C4-2B (cell line): ENCODE measurements at regions not wholly inside any gene's neighbourhood (a gene's known extent, or its start where the extent isn't known, plus 50 kb on each side); places are given as distances from the start of the nearest gene placed in this dataset.

ENCODE experiments used
- H3K27ac ChIP-seq: fragments of 450-650 bp; 2 replicates; pipeline ENCODE4 v1.5.1; 2017
- ZFX ChIP-seq: fragments of 450-650 bp; IDR thresholded peaks from 2 replicates; pipeline ENCODE4 v1.6.1; 2017
- TF ChIP-seq, protein P1 (sequence below): fragments of 450-650 bp; conservative IDR thresholded peaks from 2 replicates; pipeline ENCODE4 v1.5.1; 2017; ENCODE audit warnings: mild to moderate bottlenecking

DNA sequence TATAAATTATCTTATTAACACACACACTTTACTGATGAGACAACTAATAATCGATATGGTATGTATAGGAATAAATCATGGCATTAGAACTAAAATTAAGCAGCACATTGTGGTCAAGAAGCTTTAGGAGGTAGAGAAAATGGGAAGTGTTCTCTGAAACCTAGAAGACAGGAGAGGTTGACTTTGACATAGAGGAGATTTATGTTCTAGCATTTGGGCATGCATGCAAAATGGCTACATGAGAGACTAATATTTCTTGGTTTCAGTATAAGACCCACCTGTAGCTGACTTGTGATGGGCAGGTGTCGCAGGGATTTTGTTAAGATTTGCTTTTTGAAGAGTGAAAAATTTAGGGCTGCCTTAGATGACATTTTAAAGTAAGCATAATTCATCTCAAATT lies 209.7 kb upstream of the POU1F1 start:
- no peak overlapping the region for H3K27ac ChIP-seq
- no peak for TF ChIP-seq ZFX
- TF ChIP-seq, protein P1, sequence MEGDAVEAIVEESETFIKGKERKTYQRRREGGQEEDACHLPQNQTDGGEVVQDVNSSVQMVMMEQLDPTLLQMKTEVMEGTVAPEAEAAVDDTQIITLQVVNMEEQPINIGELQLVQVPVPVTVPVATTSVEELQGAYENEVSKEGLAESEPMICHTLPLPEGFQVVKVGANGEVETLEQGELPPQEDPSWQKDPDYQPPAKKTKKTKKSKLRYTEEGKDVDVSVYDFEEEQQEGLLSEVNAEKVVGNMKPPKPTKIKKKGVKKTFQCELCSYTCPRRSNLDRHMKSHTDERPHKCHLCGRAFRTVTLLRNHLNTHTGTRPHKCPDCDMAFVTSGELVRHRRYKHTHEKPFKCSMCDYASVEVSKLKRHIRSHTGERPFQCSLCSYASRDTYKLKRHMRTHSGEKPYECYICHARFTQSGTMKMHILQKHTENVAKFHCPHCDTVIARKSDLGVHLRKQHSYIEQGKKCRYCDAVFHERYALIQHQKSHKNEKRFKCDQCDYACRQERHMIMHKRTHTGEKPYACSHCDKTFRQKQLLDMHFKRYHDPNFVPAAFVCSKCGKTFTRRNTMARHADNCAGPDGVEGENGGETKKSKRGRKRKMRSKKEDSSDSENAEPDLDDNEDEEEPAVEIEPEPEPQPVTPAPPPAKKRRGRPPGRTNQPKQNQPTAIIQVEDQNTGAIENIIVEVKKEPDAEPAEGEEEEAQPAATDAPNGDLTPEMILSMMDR, result no peak

DNA sequence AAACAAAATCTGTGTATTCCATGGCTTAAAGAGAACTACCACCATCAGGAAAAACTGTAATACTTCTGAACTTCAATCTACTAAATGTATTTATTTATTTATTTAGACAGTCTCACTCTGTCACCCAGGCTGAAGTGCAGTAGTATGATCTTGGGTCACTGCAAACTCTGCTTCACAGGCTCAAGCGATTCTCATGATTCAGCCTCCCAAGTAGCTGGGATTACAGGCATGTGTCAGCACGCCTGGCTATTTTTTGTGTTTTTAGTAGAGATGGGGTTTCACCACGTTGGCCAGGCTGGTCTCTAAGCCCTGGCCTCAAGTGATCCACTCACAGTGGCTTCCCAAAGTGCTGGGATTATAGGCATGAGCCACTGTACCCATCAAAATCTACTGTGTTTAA lies 202.3 kb upstream of the POU1F1 start:
- TF ChIP-seq, protein P1, result no peak
- H3K27ac ChIP-seq, result no peak overlapping the region

DNA sequence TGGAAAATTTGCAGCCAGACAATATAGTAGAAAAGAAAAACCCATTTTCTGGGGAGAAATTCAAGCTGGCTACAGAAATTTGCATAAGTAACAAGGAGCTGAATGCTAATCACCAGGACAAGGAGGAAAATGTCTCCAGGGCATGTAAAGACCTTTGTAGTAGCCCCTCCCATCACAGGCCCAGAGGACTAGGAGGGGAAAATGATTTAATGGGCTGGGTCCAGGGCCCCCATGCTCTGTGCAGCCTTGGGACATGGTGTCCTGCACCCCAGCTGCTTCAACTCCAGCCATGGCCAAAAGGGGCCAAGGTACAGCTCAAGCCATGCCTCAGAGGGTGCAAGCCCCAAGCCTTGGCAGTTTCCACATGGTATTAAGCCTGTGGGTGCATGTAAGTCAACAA lies 197.6 kb upstream of the POU1F1 start:
- no peak overlapping the region for H3K27ac ChIP-seq
- no peak for TF ChIP-seq ZFX
- TF ChIP-seq, protein P1, result no peak

DNA sequence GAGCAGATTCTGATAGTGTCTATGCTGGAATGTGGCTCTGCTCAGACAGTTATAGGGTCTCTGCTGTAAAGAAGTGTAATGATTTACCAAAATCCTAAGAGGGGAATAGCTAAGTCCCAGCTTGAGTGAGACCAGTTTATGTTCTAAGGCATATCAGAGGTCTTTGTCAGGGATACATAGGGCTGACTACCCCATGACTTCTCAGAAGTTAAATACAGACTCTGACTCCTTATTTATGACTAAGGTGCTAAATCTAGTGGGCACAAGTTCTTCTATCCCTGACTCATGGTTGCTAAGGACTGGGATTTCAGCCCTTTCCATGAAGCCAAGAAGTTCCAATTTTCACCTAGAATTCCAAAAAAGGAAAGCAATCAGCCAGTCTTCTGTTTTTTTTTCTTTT lies 192.6 kb upstream of the POU1F1 start:
- no peak for TF ChIP-seq ZFX
- TF ChIP-seq, protein P1, result no peak
- H3K27ac ChIP-seq, result no peak overlapping the region

DNA sequence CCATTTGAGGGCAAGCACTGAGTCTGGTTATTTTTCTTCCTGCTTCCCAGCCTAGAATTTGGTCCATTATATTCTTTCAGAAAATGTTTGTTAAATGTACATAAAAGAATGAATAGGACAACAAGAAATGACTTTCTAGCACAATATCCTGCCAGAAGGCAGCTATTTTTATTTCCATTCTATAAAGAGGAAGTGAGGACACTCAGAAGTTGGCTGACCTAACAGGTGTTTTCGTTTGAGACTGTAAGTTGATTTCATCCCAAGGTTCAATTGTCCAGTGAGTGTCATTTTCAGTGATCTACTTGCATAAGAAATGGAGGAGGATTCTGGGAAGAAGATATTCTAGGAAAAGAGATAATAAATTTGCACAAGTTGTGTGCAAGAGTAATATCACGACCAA lies 191.9 kb upstream of the POU1F1 start:
- TF ChIP-seq, protein P1, result no peak
- TF ChIP-seq ZFX, result no peak
- no peak overlapping the region for H3K27ac ChIP-seq

DNA sequence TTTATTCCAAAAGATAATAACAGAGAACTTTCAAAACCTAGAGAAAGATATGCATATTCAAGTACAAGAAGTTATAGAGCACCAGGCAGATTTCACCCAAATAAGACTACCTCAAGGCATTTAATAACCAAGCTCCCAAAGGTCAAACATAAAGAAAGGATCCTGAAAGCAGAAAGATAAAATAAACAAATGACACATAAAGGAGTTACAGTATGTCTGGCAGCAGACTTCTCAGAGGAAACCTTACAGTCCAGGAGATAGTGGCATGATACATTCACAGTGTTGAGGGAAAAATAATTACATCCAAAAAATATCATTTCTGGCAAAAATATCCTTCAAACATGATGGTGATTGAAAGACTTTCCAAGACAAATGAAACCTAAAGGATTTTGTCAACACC lies 185.8 kb upstream of the POU1F1 start:
- TF ChIP-seq, protein P1, result no peak
- no peak for TF ChIP-seq ZFX
- H3K27ac ChIP-seq, result no peak overlapping the region

DNA sequence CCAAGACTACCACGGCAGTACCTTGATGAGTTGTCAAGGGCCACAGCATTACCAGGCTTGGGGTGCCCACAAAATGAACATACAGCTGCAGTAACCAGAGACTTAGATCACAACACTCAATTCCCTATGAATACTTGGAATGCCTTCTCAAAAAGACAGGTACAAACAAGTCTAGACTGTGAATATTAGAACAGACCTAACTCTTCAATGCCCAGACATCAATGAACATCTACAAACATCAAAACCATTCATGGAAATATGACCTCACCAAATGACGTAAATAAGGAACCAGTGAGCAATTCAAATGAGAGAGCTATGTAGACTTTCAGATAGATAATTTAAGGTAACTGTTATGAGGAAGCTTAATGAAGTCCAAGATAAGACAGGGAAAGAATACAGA lies 185.1 kb upstream of the POU1F1 start:
- no peak for TF ChIP-seq ZFX
- TF ChIP-seq, protein P1, result no peak
- H3K27ac ChIP-seq, result no peak overlapping the region
